DND-41 (cell line): ENCODE measurements at regions not wholly inside any gene's neighbourhood (a gene's known extent, or its start where the extent isn't known, plus 50 kb on each side); places are given as distances from the start of the nearest gene placed in this dataset.

Source experiments
- ATAC-seq: fragments of 200-7000 bp; cut with Tn5 transposase; 3 replicates; pipeline ENCODE4 v1.9.1; 2021; ENCODE audit warnings: low read depth; ENCODE audit not compliant: insufficient read depth
- DNase-seq: peaks from one replicate; pipeline ENCODE4 v3.0.0-alpha.2; 2020
- H2AFZ ChIP-seq: 2 replicates; pipeline ENCODE4 v1.6.0; 2012; ENCODE audit warnings: low read depth, low read length
- H3K27ac ChIP-seq: 2 replicates; pipeline ENCODE4 v1.5.1; 2012; ENCODE audit warnings: low read length, inconsistent platforms
- H3K27me3 ChIP-seq: fragments of 200-600 bp; sonication (generic); 2 replicates; pipeline ENCODE4 v1.6.0; 2012; ENCODE audit warnings: low read length, mild to moderate bottlenecking, inconsistent platforms; ENCODE audit not compliant: insufficient read depth, poor library complexity
- H3K36me3 ChIP-seq: 2 replicates; pipeline ENCODE4 v1.5.1; 2012; ENCODE audit warnings: low read length, inconsistent platforms; ENCODE audit not compliant: insufficient read depth
- H3K4me1 ChIP-seq: 2 replicates; pipeline ENCODE4 v1.5.1; 2012; ENCODE audit warnings: mild to moderate bottlenecking, low read length; ENCODE audit not compliant: insufficient read depth
- H3K4me2 ChIP-seq: 2 replicates; pipeline ENCODE4 v1.6.0; 2012; ENCODE audit warnings: mild to moderate bottlenecking, moderate library complexity, low read length, inconsistent platforms; ENCODE audit not compliant: insufficient read depth
- H3K4me3 ChIP-seq, 2 experiments: fragments of 200-600 bp in 1 of 2; shearing (Covaris generic) in 1 of 2; 2 replicates each; pipeline ENCODE4 v1.5.1; 2012 to 2016; ENCODE audit warnings: inconsistent platforms in 2 of 2, low read length in 2 of 2, mild to moderate bottlenecking in 2 of 2, low read depth in 1 of 2, moderate library complexity in 1 of 2
- H3K79me2 ChIP-seq: 2 replicates; pipeline ENCODE4 v1.6.0; 2012; ENCODE audit warnings: low read length, inconsistent platforms; ENCODE audit not compliant: insufficient read depth
- H3K9ac ChIP-seq: 2 replicates; pipeline ENCODE4 v1.6.0; 2012; ENCODE audit warnings: low read depth, mild to moderate bottlenecking, inconsistent platforms, low read length, moderate library complexity
- H3K9me3 ChIP-seq: 2 replicates; pipeline ENCODE4 v1.5.1; 2012; ENCODE audit warnings: low read length, moderate library complexity, mild to moderate bottlenecking, inconsistent platforms; ENCODE audit not compliant: insufficient read depth, severe bottlenecking
- H4K20me1 ChIP-seq: 2 replicates; pipeline ENCODE4 v1.6.0; 2012; ENCODE audit warnings: low read length; ENCODE audit not compliant: insufficient read depth
- CTCF ChIP-seq: IDR thresholded peaks from 2 replicates; pipeline ENCODE4 v1.5.1; 2012; ENCODE audit warnings: borderline replicate concordance, low read length, moderate library complexity, mild to moderate bottlenecking; ENCODE audit not compliant: poor library complexity, severe bottlenecking; ENCODE audit errors: extremely low read depth
- EZH2 ChIP-seq: IDR thresholded peaks from 3 replicates; pipeline ENCODE4 v1.6.1; 2012; ENCODE audit warnings: borderline replicate concordance, low read depth, mild to moderate bottlenecking, moderate library complexity, low read length, inconsistent platforms; ENCODE audit not compliant: severe bottlenecking

GRCh38 chr5:106089073-106089472 lies 1581.7 kb downstream of the EFNA5 start:
- H2AFZ ChIP-seq: no peak overlapping the region
- no peaks in the 10 kb centered on the region for H3K27me3 ChIP-seq
- H3K79me2 ChIP-seq: no peaks in the 10 kb centered on the region
- no peak overlapping the region for H3K9ac ChIP-seq
- H3K4me1 ChIP-seq: no peaks in the 10 kb centered on the region
- no peak overlapping the region for H3K4me2 ChIP-seq
- no peak for ATAC-seq
- no peaks in the 10 kb centered on the region for H4K20me1 ChIP-seq
- no peak for DNase-seq
- H3K27ac ChIP-seq: no peak overlapping the region
- no peaks in the 10 kb centered on the region for H3K36me3 ChIP-seq
- TF ChIP-seq EZH2 (no peak), CTCF (no peak)
- no peaks in the 10 kb centered on the region for H3K9me3 ChIP-seq
- H3K4me3 ChIP-seq: no peak overlapping the region

GRCh38 chr5:106088462-106088861 lies 1582.3 kb downstream of the EFNA5 start:
- no peaks in the 10 kb centered on the region for H3K4me1 ChIP-seq
- no peak for TF ChIP-seq EZH2
- no peak for TF ChIP-seq CTCF
- ATAC-seq: no peak

GRCh38 chr5:106086352-106086751 lies 1584.4 kb downstream of the EFNA5 start:
- no peak overlapping the region for H3K4me3 ChIP-seq
- H3K9me3 ChIP-seq: no peaks in the 10 kb centered on the region
- TF ChIP-seq EZH2 (no peak), CTCF (no peak)
- H3K4me1 ChIP-seq: no peaks in the 10 kb centered on the region
- H3K9ac ChIP-seq: no peak overlapping the region
- no peak overlapping the region for H3K27ac ChIP-seq
- H2AFZ ChIP-seq: no peak overlapping the region
- H3K36me3 ChIP-seq: no peaks in the 10 kb centered on the region
- H3K4me2 ChIP-seq: no peak overlapping the region
- H3K27me3 ChIP-seq: no peaks in the 10 kb centered on the region
- ATAC-seq (no peak), DNase-seq (no peak)
- no peaks in the 10 kb centered on the region for H4K20me1 ChIP-seq
- no peaks in the 10 kb centered on the region for H3K79me2 ChIP-seq

More at GRCh38 chr5:106088462-106088861, 1582.3 kb downstream of the EFNA5 start:
- Histone ChIP-seq H3K4me3 (no peak overlapping the region), H3K27ac (no peak overlapping the region), H3K27me3 (no peaks in the 10 kb centered on the region), H4K20me1 (no peaks in the 10 kb centered on the region), H3K36me3 (no peaks in the 10 kb centered on the region), H3K79me2 (no peaks in the 10 kb centered on the region), H3K9me3 (no peaks in the 10 kb centered on the region), H3K4me2 (no peak overlapping the region), H3K9ac (no peak overlapping the region), H2AFZ (no peak overlapping the region)
- no peak for DNase-seq

- Histone ChIP-seq H3K27ac (no peak overlapping the region), H3K4me3 (no peak overlapping the region), H4K20me1 (no peaks in the 10 kb centered on the region), H3K27me3 (no peaks in the 10 kb centered on the region), H3K4me1 (no peaks in the 10 kb centered on the region), H3K9ac (no peak overlapping the region), H2AFZ (no peak overlapping the region), H3K79me2 (no peaks in the 10 kb centered on the region), H3K4me2 (no peak overlapping the region), H3K9me3 (no peaks in the 10 kb centered on the region), H3K36me3 (no peaks in the 10 kb centered on the region)
- DNase-seq (no peak), ATAC-seq (no peak)
- TF ChIP-seq EZH2 (no peak), CTCF (no peak)
Observed at GRCh38 chr5:106085556-106085955, 1585.2 kb downstream of the EFNA5 start.
